ENCODE measurements at regions not wholly inside any gene's neighbourhood (a gene's known extent, or its start where the extent isn't known, plus 50 kb on each side); places are given as distances from the start of the nearest gene placed in this dataset.
A peak's percentile ranks its signal among the peaks of the same experiment; 100 is the strongest.
"Not testable (repeated sequence)": the region's sequence is repeated elsewhere in the genome, so short reads cannot be mapped to it uniquely, and the experiment has no call there.

GRCh38 chr21:31609081-31609480 lies 50.4 kb upstream of the SOD1 start:
- DNase-seq: no peak

- DNase-seq: no peak
Measured at GRCh38 chr21:31607791-31608190, 51.7 kb upstream of the SOD1 start.

- DNase-seq: no peak
Measured at GRCh38 chr21:31606081-31606874, 53.2 kb upstream of the SOD1 start.

GRCh38 chr21:31604591-31605190 lies 54.8 kb upstream of the SOD1 start:
- peak; percentile 87 for DNase-seq

- no peak for DNase-seq
Measured at GRCh38 chr21:31599563-31599962, 59.9 kb upstream of the SOD1 start.

GRCh38 chr21:31599013-31599412 lies 60.5 kb upstream of the SOD1 start:
- no peak for DNase-seq

GRCh38 chr21:31597683-31598082 lies 61.8 kb upstream of the SOD1 start:
- no peak for DNase-seq

GRCh38 chr21:31596055-31596454 lies 63.4 kb upstream of the SOD1 start:
- DNase-seq: no peak

- no peak for DNase-seq
Measured at GRCh38 chr21:31594726-31595125, 64.8 kb upstream of the SOD1 start.

GRCh38 chr21:31594279-31594678 lies 65.2 kb upstream of the SOD1 start:
- no peak for DNase-seq

- peak; percentile 7 for DNase-seq
Measured at GRCh38 chr21:31592963-31593560, 66.4 kb upstream of the SOD1 start.

- DNase-seq: no peak
Measured at GRCh38 chr21:31592516-31592915, 67.0 kb upstream of the SOD1 start.

- DNase-seq: no peak
Measured at GRCh38 chr21:31589820-31590219, 69.7 kb upstream of the SOD1 start.

- no peak for DNase-seq
Measured at GRCh38 chr21:31586118-31586517, 73.4 kb upstream of the SOD1 start.

- DNase-seq: not testable (repeated sequence)
Measured at GRCh38 chr21:31583937-31584336, 75.6 kb upstream of the SOD1 start.

GRCh38 chr21:31583498-31583897 lies 76.0 kb upstream of the SOD1 start:
- no peak for DNase-seq

GRCh38 chr21:31580866-31581276 lies 78.6 kb upstream of the SOD1 start:
- peak; percentile 85 for DNase-seq

- no peak for DNase-seq
Measured at GRCh38 chr21:31577271-31577670, 82.2 kb upstream of the SOD1 start.

- DNase-seq: no peak
Measured at GRCh38 chr21:31576428-31576827, 83.1 kb upstream of the SOD1 start.

- no peak for DNase-seq
Measured at GRCh38 chr21:31573217-31573616, 86.3 kb upstream of the SOD1 start.

GRCh38 chr21:31571879-31572278 lies 87.6 kb upstream of the SOD1 start:
- DNase-seq: no peak

GRCh38 chr21:31570824-31571566 lies 88.5 kb upstream of the SOD1 start:
- no peak for DNase-seq

GRCh38 chr21:31566611-31567010 lies 92.9 kb upstream of the SOD1 start:
- DNase-seq: no peak

Data from tongue (tissue), 1 donor.